H1 (cell line): ENCODE measurements at regions not wholly inside any gene's neighbourhood (a gene's known extent, or its start where the extent isn't known, plus 50 kb on each side); places are given as distances from the start of the nearest gene placed in this dataset.

Source experiments
- CTCF ChIA-PET: fragments of 300-600 bp; sonication (Branson Sonifier 250); formaldehyde crosslinking; loops from one replicate; lab custom pipeline; 2021; ENCODE audit not compliant: partially characterized antibody; lab: Charles Lee
- POLR2A ChIA-PET: fragments of 300-600 bp; sonication (Branson Sonifier 250); formaldehyde crosslinking; loops from one replicate; lab custom pipeline; 2021; ENCODE audit warnings: inconsistent platforms; ENCODE audit not compliant: partially characterized antibody; lab: Charles Lee
- DNase-seq, 2 experiments: peaks; one replicate each; pipeline versions ENCODE4 v3.0.0 to v3.0.0-alpha.2; 2010 to 2022; ENCODE audit warnings: low spot score in 2 of 2, low read depth in 1 of 2, mixed read lengths in 1 of 2
- FAIRE-seq: peaks from 2 replicates; lab custom pipeline; 2011; peaks lifted over from hg19 to GRCh38; lab: Jason Lieb, UNC
- H2AFZ ChIP-seq: 2 replicates; pipeline ENCODE4 v1.8.1; 2012; ENCODE audit warnings: low read length, inconsistent platforms
- H2AK5ac ChIP-seq: 2 replicates; pipeline ENCODE4 v1.6.1; 2013; ENCODE audit warnings: low read depth, low read length
- H2BK120ac ChIP-seq: replicated peaks from 2 replicates; pipeline ENCODE3; 2013; ENCODE audit warnings: low read depth, low read length, inconsistent platforms
- H2BK12ac ChIP-seq: 2 replicates; pipeline ENCODE4 v1.6.1; 2013; ENCODE audit warnings: low read depth, low read length
- H2BK15ac ChIP-seq: 2 replicates; pipeline ENCODE4 v1.6.1; 2013; ENCODE audit warnings: low read length
- H2BK20ac ChIP-seq: 2 replicates; pipeline ENCODE4 v1.6.1; 2013; ENCODE audit warnings: low read length
- H2BK5ac ChIP-seq: 2 replicates; pipeline ENCODE4 v1.6.1; 2013; ENCODE audit warnings: low read depth, low read length
- H3K14ac ChIP-seq: 2 replicates; pipeline ENCODE4 v1.6.1; 2013; ENCODE audit warnings: inconsistent platforms; ENCODE audit not compliant: insufficient read length
- H3K18ac ChIP-seq: 2 replicates; pipeline ENCODE4 v1.6.1; 2013; ENCODE audit warnings: low read length; ENCODE audit errors: extremely low read depth
- H3K23ac ChIP-seq: 2 replicates; pipeline ENCODE4 v1.6.1; 2013; ENCODE audit warnings: inconsistent platforms; ENCODE audit not compliant: insufficient read length
- H3K23me2 ChIP-seq: 2 replicates; pipeline ENCODE4 v1.6.1; 2013; ENCODE audit warnings: low read depth, low read length
- H3K27ac ChIP-seq: 2 replicates; pipeline ENCODE4 v1.6.1; 2011; ENCODE audit warnings: low read depth, low read length, inconsistent platforms
- H3K27me3 ChIP-seq, 4 experiments: replicated peaks in 1 of 4; 1 replicate in 1 of 4; 2 replicates in 3 of 4; pipeline versions ENCODE4 v1.6.1 to v1.8.1; 2011 to 2013; ENCODE audit warnings: low read length in 3 of 4, mild to moderate bottlenecking in 3 of 4, inconsistent platforms in 2 of 4, mixed read lengths in 2 of 4, moderate library complexity in 1 of 4; ENCODE audit not compliant: control insufficient read depth in 3 of 4, insufficient read depth in 3 of 4; ENCODE audit errors: extremely low read depth in 1 of 4
- H3K36me3 ChIP-seq, 4 experiments: 2 replicates each; pipeline versions ENCODE4 v1.6.1 to v1.8.1; 2011 to 2013; ENCODE audit warnings: mild to moderate bottlenecking in 4 of 4, low read length in 3 of 4, moderate library complexity in 2 of 4, control low read depth in 1 of 4, inconsistent platforms in 1 of 4; ENCODE audit not compliant: insufficient read depth in 4 of 4, control insufficient read depth in 2 of 4
- H3K4ac ChIP-seq: replicated peaks from 2 replicates; pipeline ENCODE3; 2013; ENCODE audit warnings: low read length, low read depth, mixed read lengths, inconsistent platforms; ENCODE audit not compliant: insufficient read length
- H3K4me1 ChIP-seq, 4 experiments: replicated peaks in 1 of 4; 1 replicate in 1 of 4; 2 replicates in 3 of 4; pipeline versions ENCODE4 v1.6.1 to v1.8.1; 2011 to 2013; ENCODE audit warnings: low read length in 3 of 4, inconsistent platforms in 2 of 4, mixed read lengths in 1 of 4; ENCODE audit not compliant: insufficient read depth in 4 of 4, control insufficient read depth in 3 of 4
- H3K4me2 ChIP-seq, 2 experiments: 2 replicates each; pipeline versions ENCODE4 v1.6.1 to v1.8.1; 2011 to 2013; ENCODE audit warnings: low read depth in 2 of 2, low read length in 2 of 2, control low read depth in 1 of 2, inconsistent platforms in 1 of 2, mild to moderate bottlenecking in 1 of 2; ENCODE audit not compliant: insufficient read depth in 1 of 2
- H3K4me3 ChIP-seq, 4 experiments: fragments of 200-600, 300-600 bp in 1 of 4; sonication (generic), shearing (Covaris generic), sonication (Bioruptor Twin) in 1 of 4; 2 replicates each; pipeline versions ENCODE4 v1.5.1 to v1.8.1; 2011 to 2016; ENCODE audit warnings: low read length in 4 of 4, low read depth in 3 of 4, control low read depth in 2 of 4, inconsistent platforms in 2 of 4, mild to moderate bottlenecking in 2 of 4, mixed read lengths in 1 of 4, moderate library complexity in 1 of 4; ENCODE audit not compliant: insufficient read depth in 2 of 4; ENCODE audit errors: extremely low read depth in 1 of 4
- H3K56ac ChIP-seq: replicated peaks from 2 replicates; pipeline ENCODE3; 2013; ENCODE audit warnings: low read depth, mild to moderate bottlenecking, mixed read lengths, low read length, inconsistent platforms; ENCODE audit not compliant: insufficient read length
- H3K79me1 ChIP-seq: 2 replicates; pipeline ENCODE4 v1.6.1; 2013; ENCODE audit warnings: low read depth, low read length, control low read depth
- H3K79me2 ChIP-seq, 2 experiments: 2 replicates each; pipeline versions ENCODE4 v1.6.1 to v1.8.1; 2012 to 2013; ENCODE audit warnings: low read length in 2 of 2, mild to moderate bottlenecking in 2 of 2, inconsistent platforms in 1 of 2; ENCODE audit not compliant: insufficient read depth in 2 of 2, control insufficient read depth in 1 of 2
- H3K9ac ChIP-seq, 4 experiments: replicated peaks in 1 of 4; 1 replicate in 1 of 4; 2 replicates in 3 of 4; pipeline versions ENCODE4 v1.6.1 to v1.8.1; 2011 to 2013; ENCODE audit warnings: low read depth in 3 of 4, low read length in 3 of 4, control low read depth in 2 of 4, mild to moderate bottlenecking in 2 of 4, moderate library complexity in 2 of 4, inconsistent platforms in 1 of 4; ENCODE audit errors: extremely low read depth in 1 of 4
- H3K9me3 ChIP-seq, 2 experiments: 2 replicates each; pipeline versions ENCODE4 v1.6.1 to v1.8.1; 2012 to 2013; ENCODE audit warnings: mild to moderate bottlenecking in 2 of 2, moderate library complexity in 2 of 2, control low read depth in 1 of 2, inconsistent platforms in 1 of 2, low read depth in 1 of 2, low read length in 1 of 2, mixed read lengths in 1 of 2; ENCODE audit not compliant: insufficient read depth in 2 of 2
- H4K20me1 ChIP-seq, 2 experiments: replicated peaks in 1 of 2; 2 replicates each; pipeline versions ENCODE3 to v1.8.1; 2011 to 2013; ENCODE audit warnings: inconsistent platforms in 2 of 2, low read length in 2 of 2, mild to moderate bottlenecking in 1 of 2; ENCODE audit not compliant: insufficient read depth in 2 of 2, control insufficient read depth in 1 of 2
- H4K5ac ChIP-seq: 2 replicates; pipeline ENCODE4 v1.6.1; 2013; ENCODE audit warnings: low read length, low read depth, mixed read lengths, inconsistent platforms; ENCODE audit not compliant: insufficient read length
- H4K8ac ChIP-seq: 2 replicates; pipeline ENCODE4 v1.8.0; 2013; ENCODE audit warnings: mild to moderate bottlenecking, moderate library complexity, low read length, inconsistent platforms; ENCODE audit not compliant: insufficient read depth; ENCODE audit errors: extremely low read depth
- H4K91ac ChIP-seq: replicated peaks from 2 replicates; pipeline ENCODE3; 2013; ENCODE audit warnings: low read length, mixed read lengths, inconsistent platforms; ENCODE audit not compliant: insufficient read length
- BACH1 ChIP-seq: IDR thresholded peaks from 2 replicates; pipeline ENCODE4 v1.6.1; 2012; ENCODE audit warnings: low read length, improper control_type of control experiment
- CTBP2 ChIP-seq: IDR thresholded peaks from 2 replicates; pipeline ENCODE4 v1.7.0; 2011; ENCODE audit warnings: borderline replicate concordance, mild to moderate bottlenecking, moderate library complexity, mixed read lengths, low read length; ENCODE audit not compliant: insufficient read depth, insufficient read length
- MAFK ChIP-seq: IDR thresholded peaks from 2 replicates; pipeline ENCODE4 v1.6.1; 2012; ENCODE audit warnings: low read depth, mild to moderate bottlenecking, improper control_type of control experiment, low read length
- PHF8 ChIP-seq: fragments of 200-600 bp; sonication (generic); conservative IDR thresholded peaks from 2 replicates; pipeline ENCODE4 v1.7.1; 2012; ENCODE audit warnings: low read depth, mild to moderate bottlenecking, inconsistent platforms, low read length, moderate library complexity
- POLR2AphosphoS5 ChIP-seq: IDR thresholded peaks from 2 replicates; pipeline ENCODE4 v1.6.1; 2011; ENCODE audit warnings: low read depth, low read length
- SUZ12 ChIP-seq: fragments of 200-600 bp; sonication (generic); IDR thresholded peaks from 2 replicates; pipeline ENCODE4 v1.6.1; 2012; ENCODE audit warnings: mild to moderate bottlenecking, inconsistent platforms, low read length, moderate library complexity, mixed read lengths
- WGBS, 2 experiments: shearing (Covaris generic) in 1 of 2; methylation state at CpG; one replicate each; pipeline versions ENCODE4 v1.1.6 to v1.1.7; 2013 to 2015; ENCODE audit warnings: low lambda C conversion rate in 2 of 2, mixed read lengths in 2 of 2, inconsistent platforms in 1 of 2, low coverage in 1 of 2, missing lambda C conversion rate in 1 of 2; ENCODE audit not compliant: insufficient replicate concordance in 2 of 2, insufficient coverage in 1 of 2, insufficient read length in 1 of 2; ENCODE audit errors: extremely low coverage in 1 of 2, missing lambda C conversion rate in 1 of 2; 5-methylcytosine and 5-hydroxymethylcytosine counted together
- TF ChIP-seq, protein P1 (sequence below): IDR thresholded peaks from 2 replicates; pipeline ENCODE4 v1.6.1; 2011; ENCODE audit warnings: low read length, improper control_type of control experiment

DNA sequence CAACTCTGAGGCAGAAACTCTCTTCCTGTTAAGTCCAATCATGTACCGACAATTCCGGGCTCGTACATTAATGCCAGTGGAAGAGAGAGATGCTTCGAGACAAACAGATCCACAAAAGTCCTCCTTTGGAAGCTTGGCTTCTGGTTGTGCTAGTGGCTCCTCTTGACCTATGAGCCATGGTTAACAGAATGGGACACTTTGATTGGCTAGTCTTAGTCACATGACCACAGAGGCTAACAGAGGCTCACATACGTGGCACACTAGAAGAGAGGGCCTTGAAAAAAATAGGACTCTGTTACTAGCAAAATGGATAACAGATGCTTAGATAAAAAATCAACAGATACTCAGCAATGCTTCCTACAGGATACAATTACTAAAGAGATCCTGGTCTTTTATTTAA is 1211.9 kb upstream of the GYPC start:
- Histone ChIP-seq H3K79me1 (no peaks in the 10 kb centered on the region), H4K5ac (no peak overlapping the region), H2BK120ac (no peak overlapping the region), H2AK5ac (no peak overlapping the region), H3K36me3 (no peaks in the 10 kb centered on the region), H3K4me1 (no peaks in the 10 kb centered on the region), H3K79me2 (no peaks in the 10 kb centered on the region), H2BK15ac (no peak overlapping the region), H2BK12ac (no peak overlapping the region), H3K27me3 (no peaks in the 10 kb centered on the region), H3K56ac (no peak overlapping the region), H4K91ac (no peak overlapping the region), H3K14ac (no peak overlapping the region), H3K9me3 (no peaks in the 10 kb centered on the region), H3K4me3 (no peak overlapping the region), H2BK20ac (no peak overlapping the region), H3K18ac (no peak overlapping the region), H4K8ac (no peak overlapping the region), H2BK5ac (no peak overlapping the region), H3K4me2 (no peak overlapping the region), H4K20me1 (no peaks in the 10 kb centered on the region), H2AFZ (no peak overlapping the region), H3K23me2 (no peaks in the 10 kb centered on the region), H3K9ac (no peak overlapping the region), H3K4ac (no peak overlapping the region), H3K23ac (no peak overlapping the region), H3K27ac (no peak overlapping the region)
- POLR2A ChIA-PET, result no interaction called here
- DNase-seq (no peak), FAIRE-seq (no peak)
- 93% methylated on average over 5 of the region's 5 CpGs; no CpG with 5 or more reads in 1 of the 2 experiments for WGBS, 2 experiments
- CTCF ChIA-PET, result no interaction called here
- TF ChIP-seq PHF8 (no peak), MAFK (no peak), POLR2AphosphoS5 (no peak), CTBP2 (no peak), BACH1 (no peak), SUZ12 (no peak)
- TF ChIP-seq, protein P1, sequence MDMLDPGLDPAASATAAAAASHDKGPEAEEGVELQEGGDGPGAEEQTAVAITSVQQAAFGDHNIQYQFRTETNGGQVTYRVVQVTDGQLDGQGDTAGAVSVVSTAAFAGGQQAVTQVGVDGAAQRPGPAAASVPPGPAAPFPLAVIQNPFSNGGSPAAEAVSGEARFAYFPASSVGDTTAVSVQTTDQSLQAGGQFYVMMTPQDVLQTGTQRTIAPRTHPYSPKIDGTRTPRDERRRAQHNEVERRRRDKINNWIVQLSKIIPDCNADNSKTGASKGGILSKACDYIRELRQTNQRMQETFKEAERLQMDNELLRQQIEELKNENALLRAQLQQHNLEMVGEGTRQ, result no peak
